MM.1S (cell line): ENCODE measurements at regions not wholly inside any gene's neighbourhood (a gene's known extent, or its start where the extent isn't known, plus 50 kb on each side); places are given as distances from the start of the nearest gene placed in this dataset.

Experiments
- CTCF ChIP-seq: fragments of 300-600 bp; sonication (generic); IDR thresholded peaks from 2 replicates; pipeline ENCODE4 v1.5.1; 2016; ENCODE audit warnings: antibody characterized with exemption, low read length, mixed read lengths
- EZH2 ChIP-seq: fragments of 300-600 bp; sonication (generic); optimal IDR thresholded peaks from 2 replicates; pipeline ENCODE3; 2017; ENCODE audit warnings: low read depth, mild to moderate bottlenecking, antibody characterized with exemption, low read length, mixed read lengths
- EZH2phosphoT487 ChIP-seq: fragments of 300-600 bp; sonication (generic); IDR thresholded peaks from 2 replicates; pipeline ENCODE4 v1.6.1; 2018; ENCODE audit warnings: antibody characterized with exemption, low read length

- TF ChIP-seq CTCF (no peak), EZH2phosphoT487 (no peak), EZH2 (no peak)
Observed at GRCh38 chr16:55175389-55175788, 148.6 kb upstream of the IRX6 start.
